Thyroid gland (tissue), 4 donors: ENCODE measurements at regions not wholly inside any gene's neighbourhood (a gene's known extent, or its start where the extent isn't known, plus 50 kb on each side); places are given as distances from the start of the nearest gene placed in this dataset.

Source experiments
- DNase-seq, 2 donors: peaks; one replicate each; pipeline ENCODE4 v3.0.0-alpha.2; 2019
- H3K27ac ChIP-seq, 3 donors: fragments of 200-600 bp; sonication (generic); 1 replicate in 2 of 3; 2 replicates in 1 of 3; pipeline ENCODE4 v1.5.1; 2016 to 2019; ENCODE audit warnings: mild to moderate bottlenecking in 1 of 3, moderate library complexity in 1 of 3
- H3K27me3 ChIP-seq: fragments of 200-600 bp; sonication (generic); one replicate; pipeline ENCODE4 v1.5.1; 2019
- H3K36me3 ChIP-seq, 2 donors: fragments of 200-600 bp; sonication (generic); one replicate each; pipeline ENCODE4 v1.5.1; 2016 to 2019
- H3K4me1 ChIP-seq, 2 donors: fragments of 200-600 bp; sonication (generic); one replicate each; pipeline ENCODE4 v1.5.1; 2017 to 2019
- H3K4me3 ChIP-seq, 3 donors: fragments of 200-600 bp; sonication (generic); replicated peaks in 1 of 3; 1 replicate in 2 of 3; 2 replicates in 1 of 3; pipeline ENCODE4 v1.5.1; 2016; ENCODE audit warnings: mild to moderate bottlenecking in 1 of 3
- H3K9me3 ChIP-seq: fragments of 200-600 bp; sonication (generic); one replicate; pipeline ENCODE4 v1.5.1; 2017
- CTCF ChIP-seq, 6 experiments: fragments of 200-600 bp in 3 of 6; fragments of 450-650 bp in 3 of 6; sonication (generic) in 3 of 6; IDR thresholded peaks; one replicate each; pipeline ENCODE4 v1.5.1; 2016 to 2019; ENCODE audit warnings: antibody characterized with exemption in 6 of 6, mild to moderate bottlenecking in 2 of 6, inconsistent platforms in 1 of 6, moderate library complexity in 1 of 6
- POLR2A ChIP-seq, 2 donors: fragments of 450-650 bp; IDR thresholded peaks; one replicate each; pipeline ENCODE4 v1.6.1; 2017; ENCODE audit warnings: antibody characterized with exemption in 2 of 2, mild to moderate bottlenecking in 2 of 2, moderate library complexity in 1 of 2
- WGBS, 2 donors: methylation state at CpG; one replicate each; pipeline ENCODE4 v1.1.5; 2017; 5-methylcytosine and 5-hydroxymethylcytosine counted together
- intact Hi-C: fragments of 100-400 bp; cut with DNase I; formaldehyde crosslinking; loops from one replicate; pipeline ENCODE4 v1.15.1; 2023

GRCh38 chr1:166511761-166512160 lies 327.5 kb upstream of the POGK start:
- Histone ChIP-seq H3K36me3 (no peaks in the 10 kb centered on the region), H3K9me3 (no peaks in the 10 kb centered on the region), H3K4me3 (no peak overlapping the region), H3K27ac (no peak overlapping the region), H3K4me1 (no peaks in the 10 kb centered on the region), H3K27me3 (no peaks in the 10 kb centered on the region)
- no peak for TF ChIP-seq CTCF (IDR thresholded peaks at IDR 0.05)
- no peak for TF ChIP-seq POLR2A (IDR thresholded peaks at IDR 0.05)
- 82 to 86% methylated on average over 2 of the region's 2 CpGs for WGBS, 2 donors
- intact Hi-C loops, result no loop called here
- DNase-seq, result no peak

- 92 to 93% methylated on average over 1 of the region's 1 CpG for WGBS, 2 donors
- no peak overlapping the region for H3K4me3 ChIP-seq
- TF ChIP-seq POLR2A (IDR thresholded peaks at IDR 0.05) (no peak), CTCF (IDR thresholded peaks at IDR 0.05) (no peak)
- no peak for DNase-seq
- no peaks in the 10 kb centered on the region for H3K9me3 ChIP-seq
- no peaks in the 10 kb centered on the region for H3K27me3 ChIP-seq
- no peaks in the 10 kb centered on the region for H3K36me3 ChIP-seq
- no peak overlapping the region for H3K27ac ChIP-seq
- no peaks in the 10 kb centered on the region for H3K4me1 ChIP-seq
- intact Hi-C loops, result no loop called here
Measured at GRCh38 chr1:166514067-166514466, 325.2 kb upstream of the POGK start.

GRCh38 chr1:166527752-166528151 lies 311.5 kb upstream of the POGK start:
- no peaks in the 10 kb centered on the region for H3K9me3 ChIP-seq
- 51 to 57% methylated on average over 2 of the region's 2 CpGs for WGBS, 2 donors
- no peak overlapping the region for H3K27ac ChIP-seq
- DNase-seq, result no peak
- no peak overlapping the region for H3K4me3 ChIP-seq
- no peaks in the 10 kb centered on the region for H3K36me3 ChIP-seq
- intact Hi-C loops, result no loop called here
- TF ChIP-seq POLR2A (IDR thresholded peaks at IDR 0.05) (no peak), CTCF (IDR thresholded peaks at IDR 0.05) (no peak)
- H3K27me3 ChIP-seq, result no peaks in the 10 kb centered on the region
- H3K4me1 ChIP-seq, result no peaks in the 10 kb centered on the region

GRCh38 chr1:166538646-166539045 lies 300.6 kb upstream of the POGK start:
- Histone ChIP-seq H3K36me3 (no peaks in the 10 kb centered on the region), H3K4me1 (no peaks in the 10 kb centered on the region), H3K9me3 (no peaks in the 10 kb centered on the region), H3K27me3 (no peaks in the 10 kb centered on the region), H3K27ac (no peak overlapping the region), H3K4me3 (no peak overlapping the region)
- intact Hi-C loops, result no loop called here
- no peak for DNase-seq
- no peak for TF ChIP-seq POLR2A (IDR thresholded peaks at IDR 0.05)
- no peak for TF ChIP-seq CTCF (IDR thresholded peaks at IDR 0.05)
- 66 to 73% methylated on average over 1 of the region's 1 CpG for WGBS, 2 donors

GRCh38 chr1:166544036-166544435 lies 295.2 kb upstream of the POGK start:
- Histone ChIP-seq H3K27me3 (no peaks in the 10 kb centered on the region), H3K36me3 (no peaks in the 10 kb centered on the region), H3K27ac (no peak overlapping the region), H3K4me1 (no peaks in the 10 kb centered on the region), H3K4me3 (no peak overlapping the region), H3K9me3 (no peaks in the 10 kb centered on the region)
- intact Hi-C loops, result no loop called here
- no peak for TF ChIP-seq POLR2A (IDR thresholded peaks at IDR 0.05)
- no peak for DNase-seq
- 94% methylated on average over 1 of the region's 1 CpG for WGBS, 2 donors

GRCh38 chr1:166544561-166544960 lies 294.7 kb upstream of the POGK start:
- Histone ChIP-seq H3K36me3 (no peaks in the 10 kb centered on the region), H3K4me3 (no peak overlapping the region), H3K9me3 (no peaks in the 10 kb centered on the region), H3K4me1 (no peaks in the 10 kb centered on the region), H3K27ac (no peak overlapping the region), H3K27me3 (no peaks in the 10 kb centered on the region)
- no peak for DNase-seq
- 74 to 87% methylated on average over 1 of the region's 1 CpG for WGBS, 2 donors
- TF ChIP-seq POLR2A (IDR thresholded peaks at IDR 0.05) (no peak), CTCF (IDR thresholded peaks at IDR 0.05) (no peak)
- intact Hi-C loops, result no loop called here
